ENCODE measurements at regions not wholly inside any gene's neighbourhood (a gene's known extent, or its start where the extent isn't known, plus 50 kb on each side); places are given as distances from the start of the nearest gene placed in this dataset.
A peak's percentile ranks its signal among the peaks of the same experiment; 100 is the strongest.

- TF ChIP-seq CTCF (IDR thresholded peaks at IDR 0.05) = no peak
- ATAC-seq (ENCODE audit: low FRiP score) = no peak
- no peak for DNase-seq (ENCODE audit: low spot score)
Measured at GRCh38 chr5:27325513-27325912, 287.1 kb upstream of the CDH9 start.

- ATAC-seq (ENCODE audit: low FRiP score) = no peak
- TF ChIP-seq CTCF (IDR thresholded peaks at IDR 0.05) = no peak
- DNase-seq (ENCODE audit: low spot score) = no peak
Measured at GRCh38 chr5:27318701-27319100, 280.3 kb upstream of the CDH9 start.

- ATAC-seq (ENCODE audit: low FRiP score) = peak; percentile 81
- TF ChIP-seq CTCF (IDR thresholded peaks at IDR 0.05) = no peak
- DNase-seq (ENCODE audit: low spot score) = no peak
Measured at GRCh38 chr5:27316271-27316650, 277.9 kb upstream of the CDH9 start.

- no peak for TF ChIP-seq CTCF (IDR thresholded peaks at IDR 0.05)
- ATAC-seq (ENCODE audit: low FRiP score) (peak; percentile 90), DNase-seq (ENCODE audit: low spot score) (no peak)
Measured at GRCh38 chr5:27315363-27316270, 277.2 kb upstream of the CDH9 start.

GRCh38 chr5:27313549-27313948 lies 275.2 kb upstream of the CDH9 start:
- ATAC-seq (ENCODE audit: low FRiP score) (no peak), DNase-seq (ENCODE audit: low spot score) (no peak)
- TF ChIP-seq CTCF (IDR thresholded peaks at IDR 0.05) = no peak

GRCh38 chr5:27312291-27312893 lies 274.0 kb upstream of the CDH9 start:
- TF ChIP-seq CTCF (IDR thresholded peaks at IDR 0.05) = no peak
- ATAC-seq (ENCODE audit: low FRiP score) (no peak), DNase-seq (ENCODE audit: low spot score) (no peak)

GRCh38 chr5:27311544-27311943 lies 273.2 kb upstream of the CDH9 start:
- TF ChIP-seq CTCF (IDR thresholded peaks at IDR 0.05) = no peak
- ATAC-seq (ENCODE audit: low FRiP score) (no peak), DNase-seq (ENCODE audit: low spot score) (no peak)
